ENCODE measurements at regions not wholly inside any gene's neighbourhood (a gene's known extent, or its start where the extent isn't known, plus 50 kb on each side); places are given as distances from the start of the nearest gene placed in this dataset.

DNA sequence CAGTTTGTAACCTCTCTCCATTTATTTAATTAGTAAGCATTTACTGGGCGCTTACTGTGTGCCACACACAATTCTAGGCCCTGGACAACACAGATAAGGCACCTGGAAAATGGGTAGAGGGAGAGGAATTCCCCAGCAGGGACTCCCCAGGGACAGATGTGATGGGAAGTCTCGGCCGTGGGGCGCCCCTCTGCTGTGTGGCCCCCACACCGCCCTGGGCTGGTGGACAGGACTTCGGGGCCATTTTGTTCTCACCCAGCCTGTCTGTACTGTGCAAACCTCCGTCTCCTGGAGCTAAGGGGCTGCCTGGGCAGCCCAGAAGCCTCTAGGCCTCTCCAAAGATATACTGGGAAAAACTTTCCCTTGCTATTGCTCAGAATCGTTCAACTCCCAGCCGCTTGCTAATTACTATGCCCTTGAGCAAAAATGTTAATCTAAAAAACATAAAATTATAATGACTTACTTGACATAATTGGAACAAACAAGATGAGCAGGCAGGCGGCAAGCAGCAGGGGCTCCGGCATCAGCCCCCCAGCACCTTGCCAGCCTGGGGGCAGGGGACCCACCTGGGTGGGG lies 64.4 kb upstream of the NCOR2 start:
- TF ChIP-seq, protein P1, sequence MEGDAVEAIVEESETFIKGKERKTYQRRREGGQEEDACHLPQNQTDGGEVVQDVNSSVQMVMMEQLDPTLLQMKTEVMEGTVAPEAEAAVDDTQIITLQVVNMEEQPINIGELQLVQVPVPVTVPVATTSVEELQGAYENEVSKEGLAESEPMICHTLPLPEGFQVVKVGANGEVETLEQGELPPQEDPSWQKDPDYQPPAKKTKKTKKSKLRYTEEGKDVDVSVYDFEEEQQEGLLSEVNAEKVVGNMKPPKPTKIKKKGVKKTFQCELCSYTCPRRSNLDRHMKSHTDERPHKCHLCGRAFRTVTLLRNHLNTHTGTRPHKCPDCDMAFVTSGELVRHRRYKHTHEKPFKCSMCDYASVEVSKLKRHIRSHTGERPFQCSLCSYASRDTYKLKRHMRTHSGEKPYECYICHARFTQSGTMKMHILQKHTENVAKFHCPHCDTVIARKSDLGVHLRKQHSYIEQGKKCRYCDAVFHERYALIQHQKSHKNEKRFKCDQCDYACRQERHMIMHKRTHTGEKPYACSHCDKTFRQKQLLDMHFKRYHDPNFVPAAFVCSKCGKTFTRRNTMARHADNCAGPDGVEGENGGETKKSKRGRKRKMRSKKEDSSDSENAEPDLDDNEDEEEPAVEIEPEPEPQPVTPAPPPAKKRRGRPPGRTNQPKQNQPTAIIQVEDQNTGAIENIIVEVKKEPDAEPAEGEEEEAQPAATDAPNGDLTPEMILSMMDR (IDR thresholded peaks at IDR 0.05; ENCODE audit: low read depth, low read length), result no peak
- no peak overlapping the region for H3K4me3 ChIP-seq (ENCODE audit: low read depth, low read length)

DNA sequence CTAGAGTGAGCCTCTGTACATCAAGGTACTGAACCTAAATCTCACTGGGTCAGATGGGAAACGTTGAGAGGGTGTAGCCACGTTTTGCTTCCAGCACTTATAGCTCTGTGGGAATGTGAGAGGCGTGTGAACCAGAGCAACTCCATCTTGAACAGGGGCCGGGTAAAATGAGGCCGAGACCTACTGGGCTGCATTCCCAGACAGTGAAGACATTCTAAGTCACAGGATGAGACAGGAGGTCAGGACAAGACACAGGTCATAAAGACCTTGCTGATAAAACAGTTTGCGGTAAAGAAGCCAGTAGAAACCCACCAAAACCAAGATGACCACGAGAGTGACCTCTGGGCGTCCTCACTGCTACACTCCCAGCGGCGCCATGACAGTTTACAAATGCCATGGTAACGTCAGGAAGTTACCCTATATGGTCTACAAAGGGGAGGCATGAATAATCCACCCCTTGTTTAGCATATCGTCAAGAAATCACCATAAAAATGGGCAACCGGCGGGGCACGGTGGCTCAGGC lies 63.4 kb upstream of the NCOR2 start:
- H3K4me3 ChIP-seq (ENCODE audit: low read depth, low read length), result no peak overlapping the region
- TF ChIP-seq, protein P1 (IDR thresholded peaks at IDR 0.05; ENCODE audit: low read depth, low read length), result no peak

DNA sequence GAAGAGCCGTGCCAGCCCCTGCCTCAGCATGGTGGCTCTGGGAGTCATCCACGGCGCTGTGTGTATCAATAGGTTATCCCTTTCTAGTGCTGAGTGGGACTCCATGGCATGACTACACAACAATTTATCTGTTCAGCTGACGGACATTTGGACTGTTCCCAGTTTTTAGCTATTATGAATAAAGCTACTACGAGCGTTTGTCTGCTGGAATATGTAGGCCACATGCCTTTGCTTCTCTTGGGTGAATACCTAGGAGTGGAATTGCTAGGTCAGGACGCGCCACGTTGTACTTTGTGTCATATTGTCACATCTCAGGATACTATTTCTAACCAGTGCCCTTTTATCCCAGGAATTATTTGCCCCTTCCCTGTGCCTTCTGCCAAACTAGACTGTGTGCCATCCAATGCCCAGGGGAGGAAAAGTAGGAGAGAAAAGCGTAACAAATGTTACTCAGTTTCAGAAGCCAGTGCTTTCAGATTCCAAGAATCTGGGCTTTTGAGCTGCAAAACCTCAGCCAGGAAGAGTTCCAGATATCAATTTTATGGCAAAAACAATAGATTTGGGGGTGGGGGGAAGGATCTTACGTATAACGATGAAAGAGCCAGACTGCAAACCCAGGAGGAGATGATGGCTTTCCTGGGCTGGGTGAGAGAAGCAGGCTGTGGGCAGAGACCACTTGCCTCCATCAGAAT lies 62.5 kb upstream of the NCOR2 start:
- TF ChIP-seq, protein P1 (IDR thresholded peaks at IDR 0.05; ENCODE audit: low read depth, low read length), result no peak
- H3K4me3 ChIP-seq (ENCODE audit: low read depth, low read length), result no peak overlapping the region

DNA sequence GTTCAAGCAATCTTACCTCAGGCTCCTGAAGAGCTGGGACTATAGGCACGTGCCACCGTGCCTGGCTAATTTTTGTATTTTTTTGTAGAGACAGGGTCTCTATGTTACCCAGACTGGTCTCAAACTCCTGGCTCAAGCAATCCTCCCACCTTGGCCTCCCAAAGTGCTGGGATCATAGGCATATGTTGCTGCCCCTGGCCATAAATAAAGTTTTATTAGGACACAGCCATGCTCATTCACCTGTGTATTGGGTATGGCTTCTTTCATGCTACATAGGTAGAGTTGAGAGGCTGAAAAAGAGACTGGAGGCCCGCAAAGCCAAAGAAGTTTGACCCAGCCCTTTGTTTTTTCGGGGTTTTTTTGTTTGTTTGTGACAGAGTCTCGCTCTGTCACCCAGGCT lies 61.7 kb upstream of the NCOR2 start:
- TF ChIP-seq, protein P1 (IDR thresholded peaks at IDR 0.05; ENCODE audit: low read depth, low read length), result no peak
- H3K4me3 ChIP-seq (ENCODE audit: low read depth, low read length), result no peak overlapping the region

DNA sequence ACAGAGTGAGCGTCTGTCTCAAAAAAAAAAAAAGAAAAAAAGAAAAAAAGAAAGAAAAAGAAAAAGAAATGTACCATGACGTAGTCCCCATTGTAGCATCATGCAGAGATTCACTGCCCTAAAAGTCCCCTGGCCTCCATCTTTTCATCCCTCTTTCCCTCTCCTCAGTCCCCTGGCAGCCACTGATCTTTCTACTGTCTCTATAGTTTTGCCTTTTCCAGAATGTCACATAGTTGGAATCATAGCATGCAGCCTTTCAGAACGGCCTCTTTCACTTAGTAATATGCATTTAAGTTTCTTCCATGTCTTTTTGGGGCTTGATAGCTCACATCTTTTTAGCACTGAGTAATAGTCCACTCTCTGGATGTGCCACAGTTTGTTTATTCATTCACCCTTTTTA lies 60.5 kb upstream of the NCOR2 start:
- H3K4me3 ChIP-seq (ENCODE audit: low read depth, low read length), result no peak overlapping the region
- TF ChIP-seq, protein P1 (IDR thresholded peaks at IDR 0.05; ENCODE audit: low read depth, low read length), result no peak

DNA sequence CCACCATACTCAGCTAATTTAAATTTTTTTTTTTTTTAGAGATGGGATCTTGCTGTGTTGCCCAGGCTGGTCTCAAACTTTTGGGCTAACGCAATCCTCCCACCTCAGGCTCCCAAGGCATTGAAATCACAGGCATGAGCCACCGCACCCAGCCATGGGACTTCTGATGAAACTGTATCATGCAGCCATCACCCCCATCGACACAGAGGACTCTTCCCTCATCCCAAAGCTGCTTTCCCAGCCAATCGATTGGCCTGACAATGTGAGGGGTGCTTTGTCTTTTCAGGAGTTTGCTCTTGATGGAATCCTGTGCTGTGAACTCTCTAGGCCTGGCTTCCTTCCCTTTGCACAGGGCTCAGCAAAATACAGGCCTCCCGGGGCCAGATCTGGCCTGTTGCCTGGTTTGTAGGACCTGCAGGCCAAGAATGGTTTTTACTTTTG lies 59.6 kb upstream of the NCOR2 start:
- TF ChIP-seq, protein P1 (IDR thresholded peaks at IDR 0.05; ENCODE audit: low read depth, low read length), result no peak
- H3K4me3 ChIP-seq (ENCODE audit: low read depth, low read length), result no peak overlapping the region
